HepG2 (cell line): ENCODE measurements at regions not wholly inside any gene's neighbourhood (a gene's known extent, or its start where the extent isn't known, plus 50 kb on each side); places are given as distances from the start of the nearest gene placed in this dataset.

ENCODE experiments used
- ATAC-seq: fragments of 200-7000 bp; cut with Tn5 transposase; 3 replicates; pipeline ENCODE4 v1.9.1; 2020; ENCODE audit warnings: mild to moderate bottlenecking, moderate library complexity
- BruUV-seq: library from RNA; stranded (reverse); fragments of 400-500 nt; replicated peaks from 2 replicates; lab custom pipeline; 2021; lab: Mats Ljungman, UMichigan
- CTCF ChIA-PET: fragments of 300-600 bp; formaldehyde crosslinking; extraction: SDS; loops from one replicate; lab custom pipeline; 2021; ENCODE audit warnings: low total read pairs, inconsistent platforms, low intra/inter-chr PET ratio; lab: Yijun Ruan, JAX
- POLR2A ChIA-PET: fragments of 350-600 bp; sonication (Branson Sonifier 250); formaldehyde crosslinking; loops from one replicate; lab custom pipeline; 2020; ENCODE audit warnings: antibody characterized with exemption, inconsistent platforms; lab: Yijun Ruan, JAX
- DNase-seq: peaks from one replicate; pipeline ENCODE4 v3.0.0-alpha.2; 2015; ENCODE audit warnings: low spot score
- FAIRE-seq: peaks from 3 replicates; lab custom pipeline; 2011; peaks lifted over from hg19 to GRCh38; lab: Jason Lieb, UNC
- H2AFZ ChIP-seq: one replicate; pipeline ENCODE4 v1.6.1; 2011; ENCODE audit warnings: low read length, inconsistent platforms
- H3K27ac ChIP-seq: fragments of 300-600 bp; 3 replicates; pipeline ENCODE4 v1.8.0; 2011; ENCODE audit warnings: mixed run types, mild to moderate bottlenecking, mixed read lengths, low read length, inconsistent platforms; ENCODE audit not compliant: insufficient read depth; ENCODE audit errors: extremely low read length
- H3K27me3 ChIP-seq, 2 experiments: fragments of 200-600 bp in 1 of 2; 2 replicates in 1 of 2; 3 replicates in 1 of 2; pipeline versions ENCODE4 v1.6.0 to v1.8.0; 2011; ENCODE audit warnings: low read length in 2 of 2, mild to moderate bottlenecking in 2 of 2, moderate library complexity in 2 of 2, inconsistent platforms in 1 of 2; ENCODE audit not compliant: insufficient read depth in 2 of 2, control insufficient read depth in 1 of 2
- H3K36me3 ChIP-seq, 2 experiments: fragments of 200-600 bp in 1 of 2; replicated peaks in 1 of 2; 2 replicates in 1 of 2; 3 replicates in 1 of 2; pipeline versions ENCODE4 v1.5.1 to v1.8.0; 2011; ENCODE audit warnings: low read length in 2 of 2, inconsistent platforms in 1 of 2; ENCODE audit not compliant: insufficient read depth in 2 of 2, control insufficient read depth in 1 of 2
- H3K4me1 ChIP-seq: 2 replicates; pipeline ENCODE4 v1.5.1; 2012; ENCODE audit warnings: low read length, inconsistent platforms; ENCODE audit not compliant: insufficient read depth
- H3K4me2 ChIP-seq: 2 replicates; pipeline ENCODE4 v1.6.0; 2011; ENCODE audit warnings: low read depth, low read length, inconsistent platforms
- H3K4me3 ChIP-seq, 3 experiments: fragments of 200-600 bp in 1 of 3; sonication (generic), shearing (Covaris generic) in 1 of 3; replicated peaks in 1 of 3; 2 replicates each; pipeline ENCODE4 v1.5.1; 2011 to 2016; ENCODE audit warnings: low read length in 3 of 3, inconsistent platforms in 2 of 3, low read depth in 2 of 3, mild to moderate bottlenecking in 2 of 3, control low read depth in 1 of 3, mixed read lengths in 1 of 3; ENCODE audit not compliant: insufficient read depth in 1 of 3
- H3K79me2 ChIP-seq: one replicate; pipeline ENCODE4 v1.6.1; 2011; ENCODE audit warnings: low read length, inconsistent platforms; ENCODE audit not compliant: insufficient read depth
- H3K9ac ChIP-seq: 2 replicates; pipeline ENCODE4 v1.6.0; 2011; ENCODE audit warnings: mild to moderate bottlenecking, low read depth, low read length, inconsistent platforms; ENCODE audit not compliant: insufficient read depth
- H3K9me3 ChIP-seq: 2 replicates; pipeline ENCODE4 v1.5.1; 2012; ENCODE audit warnings: mild to moderate bottlenecking, low read length
- H4K20me1 ChIP-seq: 2 replicates; pipeline ENCODE4 v1.6.0; 2011; ENCODE audit warnings: inconsistent platforms, mild to moderate bottlenecking, low read length, moderate library complexity; ENCODE audit not compliant: insufficient read depth
- HNF4G ChIP-seq, 2 experiments: sonication (generic) in 1 of 2; formaldehyde crosslinking in 1 of 2; IDR thresholded peaks; 2 replicates each; pipeline versions ENCODE4 v1.4.0 to v1.6.1; 2011 to 2020; ENCODE audit warnings: borderline replicate concordance in 2 of 2, low read depth in 2 of 2, mild to moderate bottlenecking in 2 of 2, low read length in 1 of 2, missing genetic modification reagents in 1 of 2, moderate library complexity in 1 of 2
- NONO ChIP-seq, 2 experiments: fragments of 450-650 bp in 1 of 2; sonication (generic) in 1 of 2; formaldehyde crosslinking in 1 of 2; IDR thresholded peaks in 1 of 2; conservative IDR thresholded peaks in 1 of 2; 2 replicates each; pipeline versions ENCODE4 v1.6.1 to v1.8.0; 2017 to 2022; ENCODE audit warnings: mild to moderate bottlenecking in 1 of 2, missing genetic modification reagents in 1 of 2, moderate library complexity in 1 of 2
- SRY ChIP-seq: sonication (generic); formaldehyde crosslinking; IDR thresholded peaks from 2 replicates; pipeline ENCODE4 v1.8.0; 2022; ENCODE audit warnings: mild to moderate bottlenecking, missing genetic modification reagents
- ZC3H13 ChIP-seq: sonication (generic); formaldehyde crosslinking; IDR thresholded peaks from 2 replicates; pipeline ENCODE4 v1.8.1; 2023; ENCODE audit warnings: mild to moderate bottlenecking, missing genetic modification reagents, moderate library complexity
- ZFP62 ChIP-seq: sonication (generic); formaldehyde crosslinking; IDR thresholded peaks from 2 replicates; pipeline ENCODE4 v1.4.0; 2020; ENCODE audit warnings: missing genetic modification reagents
- ZFP90 ChIP-seq: sonication (generic); formaldehyde crosslinking; IDR thresholded peaks from 2 replicates; pipeline ENCODE4 v1.8.0; 2022; ENCODE audit warnings: missing genetic modification reagents, mild to moderate bottlenecking, inconsistent platforms, borderline replicate concordance
- ZNF552 ChIP-seq: sonication (generic); formaldehyde crosslinking; IDR thresholded peaks from 2 replicates; pipeline ENCODE4 v1.9.0; 2022; ENCODE audit warnings: missing genetic modification reagents, mild to moderate bottlenecking, borderline replicate concordance
- ZNF558 ChIP-seq: sonication (generic); formaldehyde crosslinking; IDR thresholded peaks from 2 replicates; pipeline ENCODE4 v1.9.0; 2022; ENCODE audit warnings: mild to moderate bottlenecking, missing genetic modification reagents, borderline replicate concordance
- WGBS: methylation state at CpG from one replicate; pipeline ENCODE4 v1.1.6; 2017; ENCODE audit warnings: low lambda C conversion rate; 5-methylcytosine and 5-hydroxymethylcytosine counted together
- in situ Hi-C: cut with HindIII; loops from 2 replicates; pipeline ENCODE4 v1.10.0; 2017; ENCODE audit warnings: low pct_unique_long_range_greater_than_20kb; ENCODE audit not compliant: extremely low pct_ligation_motif_present
- intact Hi-C: fragments of 100-400 bp; cut with micrococcal nuclease; formaldehyde crosslinking; loops from one replicate; pipeline ENCODE4 v1.10.0; 2022; ENCODE audit not compliant: unreplicated experiment
- TF ChIP-seq, protein P1 (sequence below): IDR thresholded peaks from 2 replicates; pipeline ENCODE4 v1.6.1; 2016; ENCODE audit warnings: low read depth, borderline replicate concordance

DNA sequence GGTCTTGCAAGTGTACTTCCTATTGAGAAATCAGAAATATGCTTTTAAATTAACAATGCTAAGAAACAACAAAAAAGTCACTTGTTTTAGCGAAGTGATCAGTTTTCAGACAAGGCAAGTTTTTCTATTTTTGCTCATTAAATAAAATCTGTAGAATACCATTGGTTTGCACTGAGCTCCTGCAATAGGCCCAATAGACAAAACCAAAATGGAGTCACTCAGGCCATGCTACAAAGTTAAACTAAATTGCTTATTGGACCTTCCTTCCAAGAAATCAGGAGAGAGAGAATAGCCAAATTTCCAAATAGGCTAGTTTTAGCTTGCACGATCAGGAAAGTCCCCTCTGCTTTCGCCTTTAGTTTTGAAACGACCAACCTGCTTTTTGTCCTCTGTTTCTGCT, 73.4 kb upstream of the SLC13A1 start (continued):
- TF ChIP-seq HNF4G (IDR thresholded peaks at IDR 0.05; ENCODE audit: borderline replicate concordance, low read depth, low read length) (no peak), HNF4G (CRISPR knock-in tag; IDR thresholded peaks at IDR 0.05; ENCODE audit: borderline replicate concordance, low read depth) (no peak), NONO (IDR thresholded peaks at IDR 0.05) (no peak), NONO (CRISPR knock-in tag; conservative IDR thresholded peaks at IDR 0.05) (no peak), SRY (CRISPR knock-in tag) (no peak), ZC3H13 (CRISPR knock-in tag) (no peak), ZNF552 (CRISPR knock-in tag) (no peak)
- TF ChIP-seq, protein P1, sequence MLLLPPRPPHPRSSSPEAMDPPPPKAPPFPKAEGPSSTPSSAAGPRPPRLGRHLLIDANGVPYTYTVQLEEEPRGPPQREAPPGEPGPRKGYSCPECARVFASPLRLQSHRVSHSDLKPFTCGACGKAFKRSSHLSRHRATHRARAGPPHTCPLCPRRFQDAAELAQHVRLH (CRISPR knock-in tag) = no peak

DNA sequence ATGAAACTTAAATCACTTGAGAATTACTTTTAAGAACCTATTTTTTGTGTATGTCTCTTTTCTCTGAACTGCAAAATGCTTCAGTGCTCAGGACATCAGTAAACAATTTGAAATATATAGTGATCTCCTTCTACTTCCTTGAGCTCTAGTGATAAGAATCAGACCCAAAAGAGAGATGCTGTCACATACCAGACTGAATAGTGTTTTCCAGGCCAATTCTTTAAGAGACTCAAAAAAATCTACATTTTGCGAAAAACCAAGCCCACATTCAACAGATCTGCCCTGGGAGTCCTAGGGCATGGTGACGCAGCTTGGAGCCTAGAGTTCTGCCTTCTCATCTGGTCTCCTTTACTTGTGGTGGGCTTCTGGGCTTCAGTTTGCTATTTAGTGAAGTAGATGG, 72.1 kb upstream of the SLC13A1 start:
- Histone ChIP-seq H4K20me1 (no peaks in the 10 kb centered on the region), H3K4me1 (no peaks in the 10 kb centered on the region), H3K79me2 (no peaks in the 10 kb centered on the region), H2AFZ (no peak overlapping the region), H3K9ac (no peak overlapping the region), H3K9me3 (no peaks in the 10 kb centered on the region), H3K27me3 (no peaks in the 10 kb centered on the region), H3K27ac (no peak overlapping the region), H3K4me3 (no peak overlapping the region), H3K4me2 (no peak overlapping the region), H3K36me3 (no peaks in the 10 kb centered on the region)
- TF ChIP-seq ZFP90 = no peak
- TF ChIP-seq ZFP62 = no peak
- no peak for TF ChIP-seq ZNF558 (CRISPR knock-in tag)
- no peak for ATAC-seq
- no TSS peak for BruUV-seq
- ChIA-PET CTCF (no interaction called here), POLR2A (no interaction called here)
- no peak for FAIRE-seq
- intact Hi-C loops = no loop called here
- DNase-seq = no peak
- WGBS = 0% methylated on average over 2 of the region's 2 CpGs
- in situ Hi-C loops = no loop called here
